Hematopoietic multipotent progenitor cell treated with erythropoietin and hydrocortisone succinate and interleukin-3 and kit ligand, for 4 days (in vitro differentiated cells): ENCODE measurements at regions not wholly inside any gene's neighbourhood (a gene's known extent, or its start where the extent isn't known, plus 50 kb on each side); places are given as distances from the start of the nearest gene placed in this dataset.

Source experiments
- DNase-seq: peaks from one replicate; pipeline ENCODE4 v3.0.0-alpha.2; 2015

GRCh38 chr12:75974323-75975187 is 57.0 kb downstream of the PHLDA1 start:
- no peak for DNase-seq

- no peak for DNase-seq
Observed at GRCh38 chr12:75971253-75971652, 60.3 kb downstream of the PHLDA1 start.

- DNase-seq: no peak
Observed at GRCh38 chr12:75970310-75970709, 61.3 kb downstream of the PHLDA1 start.

- no peak for DNase-seq
Observed at GRCh38 chr12:75969768-75970167, 61.8 kb downstream of the PHLDA1 start.

- no peak for DNase-seq
Observed at GRCh38 chr12:75965661-75966060, 65.9 kb downstream of the PHLDA1 start.

- DNase-seq: peak; percentile 78
Observed at GRCh38 chr12:75964150-75964549, 67.4 kb downstream of the PHLDA1 start.

- DNase-seq: no peak
Observed at GRCh38 chr12:75961878-75962277, 69.7 kb downstream of the PHLDA1 start.

GRCh38 chr12:75960954-75961661 is 70.5 kb downstream of the PHLDA1 start:
- DNase-seq: no peak

GRCh38 chr12:75960086-75960910 is 71.3 kb downstream of the PHLDA1 start:
- DNase-seq: no peak

- DNase-seq: peak; percentile 17
Observed at GRCh38 chr12:75959506-75959905, 72.1 kb downstream of the PHLDA1 start.

- no peak for DNase-seq
Observed at GRCh38 chr12:75959060-75959459, 72.5 kb downstream of the PHLDA1 start.

GRCh38 chr12:75955251-75955650 is 76.3 kb downstream of the PHLDA1 start:
- DNase-seq: no peak

GRCh38 chr12:75954749-75955148 is 76.8 kb downstream of the PHLDA1 start:
- no peak for DNase-seq

GRCh38 chr12:75954041-75954440 is 77.5 kb downstream of the PHLDA1 start:
- no peak for DNase-seq

GRCh38 chr12:75953312-75953906 is 78.2 kb downstream of the PHLDA1 start:
- no peak for DNase-seq

GRCh38 chr12:75951399-75952278 is 79.9 kb downstream of the PHLDA1 start:
- no peak for DNase-seq

GRCh38 chr12:75947156-75947723 is 84.3 kb downstream of the PHLDA1 start:
- DNase-seq: no peak

- DNase-seq: no peak
Observed at GRCh38 chr12:75945581-75945980, 86.0 kb downstream of the PHLDA1 start.

GRCh38 chr12:75944905-75945432 is 86.6 kb downstream of the PHLDA1 start:
- no peak for DNase-seq

- DNase-seq: peak; percentile 78
Observed at GRCh38 chr12:75944097-75944904, 87.3 kb downstream of the PHLDA1 start.
